Eye (tissue), 1 donor: ENCODE measurements at regions not wholly inside any gene's neighbourhood (a gene's known extent, or its start where the extent isn't known, plus 50 kb on each side); places are given as distances from the start of the nearest gene placed in this dataset.
"Not testable (repeated sequence)": the region's sequence is repeated elsewhere in the genome, so short reads cannot be mapped to it uniquely, and the experiment has no call there.

Source experiments
- DNase-seq: peaks from one replicate; pipeline ENCODE4 v3.0.0-alpha.2; 2015

DNA sequence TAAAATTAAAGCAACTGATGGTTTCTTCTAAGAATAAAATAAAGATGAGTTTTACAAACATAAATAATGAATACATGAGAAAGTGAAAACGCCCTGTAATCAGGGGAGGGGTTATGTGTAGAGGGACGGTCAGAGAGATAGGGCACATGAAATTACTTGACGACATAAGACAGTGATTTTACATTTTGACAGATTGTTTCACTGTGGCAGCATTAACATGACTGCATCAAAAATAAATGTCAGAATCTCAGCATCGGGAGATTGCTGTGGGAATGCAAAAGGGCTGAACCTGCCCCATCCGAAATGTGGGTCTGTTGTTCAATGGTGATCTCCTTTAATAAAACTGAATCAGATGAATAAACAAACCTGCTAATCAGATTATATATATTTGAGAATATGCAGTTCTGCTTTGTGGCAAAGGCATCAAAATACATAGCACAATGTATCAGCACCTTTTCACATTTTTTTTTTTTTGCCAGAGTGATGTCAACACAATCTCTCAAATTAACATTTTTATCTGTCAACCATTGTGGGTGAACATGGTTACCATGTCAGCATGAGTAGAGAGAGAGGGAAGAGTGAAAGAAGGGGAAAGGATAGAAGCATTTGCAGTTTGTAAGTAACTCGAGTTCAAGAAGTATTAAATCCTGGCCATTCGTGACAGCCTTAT is 177.1 kb upstream of the MAN1A1 start:
- no peak for DNase-seq

- no peak for DNase-seq
Observed at GRCh38 chr6:119524410-119524809, 174.8 kb upstream of the MAN1A1 start.

DNA sequence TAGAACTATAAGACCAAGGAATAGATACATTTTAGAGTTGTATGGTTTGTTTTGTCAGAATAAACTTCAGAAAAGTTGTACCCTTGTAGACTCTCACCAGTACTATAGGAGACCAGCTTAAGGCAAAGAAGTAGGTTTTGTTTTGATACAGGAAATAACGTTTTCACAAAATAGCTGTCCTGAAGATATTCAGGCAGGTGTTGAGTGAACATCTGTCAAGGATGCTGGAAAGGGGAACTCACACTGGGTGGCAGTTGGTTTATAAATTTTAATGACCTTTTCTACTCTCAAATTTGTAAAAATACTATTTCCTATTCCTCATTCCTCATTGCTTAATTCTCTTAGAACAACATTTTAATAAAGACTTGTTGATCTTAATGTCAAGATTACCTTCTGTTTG is 174.0 kb upstream of the MAN1A1 start:
- DNase-seq, result no peak

- no peak for DNase-seq
Observed at GRCh38 chr6:119521251-119521650, 171.7 kb upstream of the MAN1A1 start.

- DNase-seq, result no peak
Observed at GRCh38 chr6:119517428-119517827, 167.9 kb upstream of the MAN1A1 start.

DNA sequence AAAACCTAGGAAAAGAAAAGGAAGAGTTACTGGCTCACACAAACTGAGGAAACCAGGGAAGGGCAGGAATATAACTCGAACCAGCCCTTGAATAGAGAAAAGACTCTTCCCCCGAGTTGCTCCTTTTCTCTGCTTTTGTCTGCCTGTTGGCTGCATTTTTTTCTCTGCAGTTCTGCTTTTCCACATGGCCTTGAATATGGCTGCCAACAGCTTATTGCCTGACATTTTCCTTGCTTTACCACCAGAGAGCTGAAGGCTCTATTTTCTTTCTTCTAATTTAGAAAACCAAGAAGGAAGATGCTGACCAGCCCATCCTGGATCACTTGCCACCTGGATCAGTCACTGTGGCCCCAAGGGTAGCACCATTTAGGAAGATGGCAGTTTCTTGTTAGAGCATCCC is 164.8 kb upstream of the MAN1A1 start:
- no peak for DNase-seq

- DNase-seq, result no peak
Observed at GRCh38 chr6:119511024-119511423, 161.5 kb upstream of the MAN1A1 start.

DNA sequence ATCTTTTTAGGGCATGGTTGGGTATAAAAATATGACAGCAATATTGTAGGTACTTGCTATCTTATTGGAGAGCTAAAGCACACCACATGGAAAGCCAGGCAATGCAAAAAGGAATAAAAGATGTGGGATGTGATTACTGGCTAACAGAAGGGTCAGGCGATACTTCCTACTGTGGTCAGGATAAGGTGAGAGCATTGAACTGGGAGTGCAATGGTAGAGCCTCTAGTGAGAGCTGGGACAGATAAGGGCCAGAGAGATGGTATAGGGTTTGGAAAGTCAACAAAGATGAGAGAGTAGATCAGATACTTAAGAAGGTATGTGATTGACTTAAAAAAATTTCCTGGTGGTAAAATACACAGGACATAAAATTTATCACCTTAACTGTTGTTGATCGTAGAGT is 160.7 kb upstream of the MAN1A1 start:
- no peak for DNase-seq

GRCh38 chr6:119506631-119507174 is 157.1 kb upstream of the MAN1A1 start:
- DNase-seq, result no peak

- DNase-seq, result no peak
Observed at GRCh38 chr6:119501798-119502483, 152.4 kb upstream of the MAN1A1 start.

DNA sequence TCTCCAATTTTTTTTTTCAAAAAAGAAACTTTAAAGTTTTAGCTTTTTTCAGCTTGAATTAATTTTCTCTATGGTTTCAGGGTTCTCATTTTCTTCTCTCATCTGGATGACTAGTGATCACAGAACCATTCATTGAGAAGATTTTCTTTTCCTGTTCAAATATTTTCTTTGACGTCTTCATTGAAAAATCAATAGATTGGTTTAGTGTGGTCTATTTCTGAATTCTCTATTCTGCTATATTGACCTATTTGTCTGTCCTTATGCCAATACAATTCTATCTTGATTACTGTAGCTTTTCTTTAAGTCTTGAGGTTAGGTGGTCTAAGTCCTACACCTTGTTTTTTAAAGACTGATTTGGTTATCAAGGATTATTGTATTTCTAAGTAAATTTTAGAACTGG is 150.2 kb upstream of the MAN1A1 start:
- DNase-seq, result no peak

GRCh38 chr6:119497988-119498727 is 148.6 kb upstream of the MAN1A1 start:
- DNase-seq, result no peak

DNA sequence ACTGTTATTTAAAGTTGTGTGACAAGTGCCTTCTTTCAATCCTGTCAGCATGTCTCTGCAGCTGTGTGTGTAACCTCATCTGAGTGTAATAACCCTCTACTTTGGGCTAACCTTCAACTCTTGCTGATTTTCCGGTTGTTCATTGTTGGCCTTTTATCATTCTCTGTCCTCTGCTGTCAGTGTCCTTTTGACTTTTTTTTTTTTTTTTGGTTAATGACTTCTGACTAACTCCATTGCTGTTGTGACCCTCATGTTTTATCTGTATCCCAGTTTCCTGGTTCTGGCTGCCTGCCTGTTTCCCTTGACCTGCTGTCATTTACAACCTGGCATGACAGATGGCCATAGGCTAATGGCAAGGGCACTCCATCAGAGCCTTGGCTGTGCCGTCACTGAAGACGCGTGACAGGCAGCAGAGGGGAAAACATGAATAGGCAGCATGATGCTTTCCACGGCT is 145.7 kb upstream of the MAN1A1 start:
- peak; percentile 50 for DNase-seq

DNA sequence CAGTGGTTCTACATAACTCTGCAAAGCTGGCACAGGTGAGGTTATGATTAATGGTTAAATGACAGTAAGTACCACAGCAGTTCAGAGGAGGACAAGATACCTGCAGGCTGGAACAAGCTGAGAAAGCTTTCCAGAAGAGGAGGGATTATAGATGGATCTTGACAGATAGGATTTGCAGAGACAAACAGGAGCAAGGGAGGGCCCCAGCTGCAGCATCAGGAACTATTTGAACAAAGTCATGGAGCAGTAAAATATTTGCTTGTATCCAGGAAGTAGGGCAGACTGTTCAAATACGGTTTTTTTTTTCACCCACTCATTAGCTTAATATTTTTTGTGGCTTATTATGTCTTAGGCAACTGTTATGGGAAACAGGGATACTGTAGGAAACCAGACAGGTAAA is 144.4 kb upstream of the MAN1A1 start:
- no peak for DNase-seq

DNA sequence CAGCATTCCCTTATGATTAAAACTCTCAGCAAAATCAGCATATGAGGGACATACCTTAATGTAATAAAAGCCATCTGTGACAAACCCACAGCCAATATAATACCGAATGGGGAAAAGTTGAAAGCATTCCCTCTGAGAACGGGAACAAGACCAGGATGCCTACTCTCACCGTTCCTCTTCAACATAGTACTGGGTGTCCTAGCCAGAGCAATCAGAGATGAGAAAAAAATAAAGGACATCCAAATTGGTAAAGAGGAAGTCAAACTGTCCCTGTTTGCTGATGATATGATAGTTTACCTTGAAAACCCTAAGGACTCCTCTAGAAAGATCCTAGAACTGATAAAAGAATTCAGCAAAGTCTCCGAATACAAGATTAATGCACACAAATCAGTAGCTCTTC is 141.6 kb upstream of the MAN1A1 start:
- DNase-seq, result not testable (repeated sequence)

DNA sequence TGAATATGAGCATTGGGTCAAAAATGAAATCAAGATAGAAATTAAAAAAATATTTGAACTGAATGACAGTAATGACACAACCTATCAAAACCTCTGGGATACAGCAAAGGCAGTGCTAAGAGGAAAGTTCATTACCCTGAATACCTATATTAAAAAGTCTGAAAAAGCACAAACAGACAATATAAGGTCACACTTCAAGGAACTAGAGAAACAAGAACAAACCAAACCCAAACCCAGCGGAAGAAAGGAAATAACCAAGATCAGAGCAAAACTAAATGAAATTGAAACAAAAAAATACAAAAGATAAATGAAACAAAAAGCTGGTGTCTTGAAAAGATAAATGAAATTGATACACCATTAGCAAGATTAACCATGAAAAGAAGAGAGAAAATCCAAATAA is 140.5 kb upstream of the MAN1A1 start:
- not testable (repeated sequence) for DNase-seq

GRCh38 chr6:119484598-119484997 is 135.0 kb upstream of the MAN1A1 start:
- DNase-seq, result peak; percentile 46

DNA sequence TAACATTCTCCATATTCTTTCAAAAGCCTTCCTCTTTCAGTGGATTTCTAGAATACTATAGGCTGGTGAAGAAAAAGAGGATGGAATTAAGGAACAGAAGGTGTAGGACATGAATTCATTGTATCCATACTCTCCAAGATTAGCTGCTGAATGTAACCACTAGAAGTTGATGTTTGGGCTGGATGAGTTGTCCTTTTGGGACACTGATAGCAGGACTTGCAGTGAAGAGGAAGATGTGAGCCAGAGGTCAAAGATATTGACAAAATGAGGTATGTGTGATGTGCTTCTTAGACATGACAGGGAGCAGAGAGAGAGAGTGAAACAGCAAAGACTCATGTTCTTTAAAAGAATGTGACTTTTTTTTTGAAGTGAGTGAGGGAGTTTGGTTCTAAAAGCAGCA is 134.3 kb upstream of the MAN1A1 start:
- no peak for DNase-seq

- no peak for DNase-seq
Observed at GRCh38 chr6:119482850-119483285, 133.3 kb upstream of the MAN1A1 start.

DNA sequence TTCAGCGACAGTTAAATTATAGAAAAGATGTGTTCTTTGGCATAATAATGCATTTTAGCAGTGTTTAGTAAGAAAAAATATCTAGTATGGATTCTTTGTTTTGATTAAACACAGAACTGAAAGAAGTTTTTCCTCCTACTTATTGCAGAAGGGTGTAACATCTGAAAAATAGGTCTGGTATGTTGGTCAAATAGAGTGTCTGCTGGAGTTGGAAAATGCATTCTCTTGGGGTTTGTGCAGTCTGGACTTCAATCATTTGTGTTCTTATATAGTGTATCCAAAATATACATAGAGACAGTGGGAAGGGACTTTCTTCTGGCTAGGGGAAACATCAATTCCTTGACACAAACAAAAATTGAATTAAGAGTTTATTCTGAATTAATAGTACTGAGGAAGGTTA is 132.4 kb upstream of the MAN1A1 start:
- DNase-seq, result no peak

- DNase-seq, result no peak
Observed at GRCh38 chr6:119480961-119481497, 131.5 kb upstream of the MAN1A1 start.

GRCh38 chr6:119479860-119480655 is 130.5 kb upstream of the MAN1A1 start:
- DNase-seq, result no peak

DNA sequence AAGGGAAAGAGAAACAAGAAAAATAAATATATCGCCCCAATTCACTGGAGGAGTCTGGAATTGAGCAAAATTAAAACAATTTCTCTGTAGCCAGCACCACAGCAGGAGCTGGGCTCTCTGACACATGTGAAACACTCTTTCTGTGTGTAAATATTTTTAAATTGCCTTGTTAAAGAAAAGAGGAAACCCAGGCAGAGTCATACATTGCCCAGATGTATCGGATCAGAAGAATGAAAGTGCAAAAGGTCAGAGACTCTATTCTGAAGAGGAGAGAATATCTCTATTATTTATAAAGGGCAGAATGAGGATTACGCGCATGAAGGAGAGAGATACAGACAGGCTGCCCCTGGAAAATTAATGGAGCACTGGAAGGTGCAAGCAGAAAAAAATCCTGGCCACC is 127.0 kb upstream of the MAN1A1 start:
- no peak for DNase-seq
